BE2C (cell line): ENCODE measurements at regions not wholly inside any gene's neighbourhood (a gene's known extent, or its start where the extent isn't known, plus 50 kb on each side); places are given as distances from the start of the nearest gene placed in this dataset.

Experiments
- DNase-seq: peaks from one replicate; pipeline ENCODE4 v3.0.0-alpha.2; 2020
- H3K27me3 ChIP-seq: fragments of 250-450 bp; sonication (Bioruptor Pico); 2 replicates; pipeline ENCODE4 v1.5.1; 2020; ENCODE audit warnings: mild to moderate bottlenecking
- H3K36me3 ChIP-seq: fragments of 250-450 bp; sonication (Bioruptor Pico); 2 replicates; pipeline ENCODE4 v1.5.1; 2020; ENCODE audit warnings: mild to moderate bottlenecking
- H3K4me1 ChIP-seq: fragments of 250-450 bp; sonication (Bioruptor Pico); 2 replicates; pipeline ENCODE4 v1.5.1; 2020
- H3K4me3 ChIP-seq: 2 replicates; pipeline ENCODE4 v1.5.1; 2011; ENCODE audit warnings: low read depth, low read length
- H3K9me3 ChIP-seq: fragments of 250-450 bp; sonication (Bioruptor Pico); 2 replicates; pipeline ENCODE4 v1.5.1; 2020
- CTCF ChIP-seq: IDR thresholded peaks from 2 replicates; pipeline ENCODE4 v1.5.1; 2012; ENCODE audit warnings: mild to moderate bottlenecking, low read depth, low read length

GRCh38 chr17:77837917-77838316 is 120.6 kb upstream of the TNRC6C start:
- TF ChIP-seq CTCF: no peak
- DNase-seq: no peak
- Histone ChIP-seq H3K9me3 (no peaks in the 10 kb centered on the region), H3K27me3 (no peaks in the 10 kb centered on the region), H3K4me3 (no peak overlapping the region), H3K4me1 (peaks cover 14% of the 10 kb centered on the region), H3K36me3 (no peaks in the 10 kb centered on the region)

- Histone ChIP-seq H3K36me3 (no peaks in the 10 kb centered on the region), H3K4me1 (peaks cover 10% of the 10 kb centered on the region), H3K4me3 (no peak overlapping the region), H3K9me3 (no peaks in the 10 kb centered on the region), H3K27me3 (no peaks in the 10 kb centered on the region)
- no peak for TF ChIP-seq CTCF
- no peak for DNase-seq
Observed at GRCh38 chr17:77838748-77839697, 119.5 kb upstream of the TNRC6C start.

- H3K4me1 ChIP-seq: peaks cover 1% of the 10 kb centered on the region
- TF ChIP-seq CTCF: no peak
- no peaks in the 10 kb centered on the region for H3K27me3 ChIP-seq
- DNase-seq: no peak
- no peaks in the 10 kb centered on the region for H3K36me3 ChIP-seq
- no peak overlapping the region for H3K4me3 ChIP-seq
- H3K9me3 ChIP-seq: no peaks in the 10 kb centered on the region
Observed at GRCh38 chr17:77839698-77840512, 118.6 kb upstream of the TNRC6C start.

- DNase-seq: no peak
- H3K9me3 ChIP-seq: no peaks in the 10 kb centered on the region
- no peak overlapping the region for H3K4me3 ChIP-seq
- H3K27me3 ChIP-seq: no peaks in the 10 kb centered on the region
- H3K4me1 ChIP-seq: no peaks in the 10 kb centered on the region
- no peak for TF ChIP-seq CTCF
- H3K36me3 ChIP-seq: no peaks in the 10 kb centered on the region
Observed at GRCh38 chr17:77840513-77841165, 117.9 kb upstream of the TNRC6C start.

DNA sequence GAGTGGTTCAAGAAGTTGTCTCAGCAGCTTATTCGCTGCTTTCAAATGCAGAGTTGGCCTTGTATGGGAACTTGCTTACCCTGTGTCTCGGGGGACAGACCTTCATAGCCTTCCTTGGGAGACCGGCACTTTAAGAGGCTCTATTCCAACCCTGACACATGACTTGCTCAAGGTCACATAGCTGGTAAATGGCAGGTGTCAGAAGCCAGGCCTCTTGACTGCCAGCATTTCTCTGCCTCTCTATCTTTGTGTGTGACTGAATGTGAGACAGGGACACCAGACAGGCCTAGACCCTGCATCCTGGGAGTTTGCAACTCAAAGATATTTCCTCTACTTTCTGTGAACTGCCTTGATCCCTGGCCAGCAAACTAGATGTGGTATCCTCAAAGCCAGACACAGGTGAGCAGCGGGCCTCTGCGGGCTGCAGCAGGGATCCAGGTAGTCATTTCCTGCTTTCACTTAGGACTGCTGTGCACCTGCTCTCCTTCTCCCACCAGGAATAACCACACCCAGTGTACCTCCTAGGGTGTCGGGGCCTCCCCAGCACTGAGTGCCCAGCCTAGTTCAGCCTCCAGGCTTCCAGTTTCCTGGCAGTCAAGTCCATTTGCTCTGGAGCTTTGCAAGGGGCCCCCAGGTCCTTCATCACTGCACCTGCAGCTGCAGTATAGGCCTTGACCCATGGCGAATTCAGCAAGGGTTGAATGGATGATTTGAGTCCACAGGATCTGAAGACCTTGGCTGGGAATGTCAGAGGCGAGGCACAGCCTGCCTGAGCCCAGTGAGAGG is 116.6 kb upstream of the TNRC6C start:
- Histone ChIP-seq H3K4me1 (no peaks in the 10 kb centered on the region), H3K27me3 (no peaks in the 10 kb centered on the region), H3K36me3 (no peaks in the 10 kb centered on the region), H3K9me3 (no peaks in the 10 kb centered on the region), H3K4me3 (no peak overlapping the region)
- DNase-seq: no peak
- no peak for TF ChIP-seq CTCF
